NCI-H128 (cell line): ENCODE measurements at regions not wholly inside any gene's neighbourhood (a gene's known extent, or its start where the extent isn't known, plus 50 kb on each side); places are given as distances from the start of the nearest gene placed in this dataset.

Source experiments
- DNase-seq: peaks from one replicate; lab custom pipeline; 2025; ENCODE audit not compliant: unreplicated experiment; lab: John Stamatoyannopoulos, UW

- DNase-seq = no peak
Observed at GRCh38 chr9:18067548-18068120, 406.3 kb upstream of the ADAMTSL1 start.

DNA sequence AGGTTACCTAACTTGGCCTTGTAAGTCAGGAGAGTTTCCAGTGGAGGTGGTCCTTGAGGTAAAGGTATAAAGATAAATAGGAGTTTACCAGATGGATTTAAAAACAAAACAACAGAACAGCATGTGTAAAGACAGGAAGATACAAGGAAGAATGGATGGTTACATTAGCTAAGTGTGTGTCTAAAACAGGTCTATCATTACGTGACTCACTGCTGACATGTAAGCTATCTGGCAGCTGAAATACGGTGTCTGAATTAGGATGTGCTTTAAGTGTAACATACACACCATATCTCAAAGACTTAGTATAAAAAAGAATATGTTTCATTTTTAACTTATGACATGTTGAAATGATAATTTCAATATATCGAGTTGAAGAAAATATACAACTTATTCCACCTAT lies 405.1 kb upstream of the ADAMTSL1 start:
- no peak for DNase-seq

- DNase-seq = no peak
Observed at GRCh38 chr9:18071651-18072060, 402.3 kb upstream of the ADAMTSL1 start.

DNA sequence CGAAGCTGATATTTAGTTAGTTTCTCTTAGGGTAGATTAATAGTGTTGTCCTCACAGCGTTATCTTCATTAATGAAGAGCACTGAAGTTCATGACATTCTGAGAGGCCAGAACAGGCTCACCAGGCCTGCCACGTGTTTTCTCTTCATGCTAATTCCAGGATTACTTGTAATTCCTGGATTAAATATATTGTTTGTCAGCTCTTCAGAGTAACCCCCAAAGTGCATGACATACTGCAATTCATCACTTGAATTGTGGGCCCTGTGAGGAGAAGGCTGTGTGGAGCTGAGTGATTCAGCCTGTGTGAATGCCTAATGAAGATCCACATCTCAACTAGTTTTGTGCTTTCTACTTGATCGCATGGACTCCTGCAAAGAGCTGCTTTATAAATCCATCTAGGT lies 401.0 kb upstream of the ADAMTSL1 start:
- DNase-seq = no peak

DNA sequence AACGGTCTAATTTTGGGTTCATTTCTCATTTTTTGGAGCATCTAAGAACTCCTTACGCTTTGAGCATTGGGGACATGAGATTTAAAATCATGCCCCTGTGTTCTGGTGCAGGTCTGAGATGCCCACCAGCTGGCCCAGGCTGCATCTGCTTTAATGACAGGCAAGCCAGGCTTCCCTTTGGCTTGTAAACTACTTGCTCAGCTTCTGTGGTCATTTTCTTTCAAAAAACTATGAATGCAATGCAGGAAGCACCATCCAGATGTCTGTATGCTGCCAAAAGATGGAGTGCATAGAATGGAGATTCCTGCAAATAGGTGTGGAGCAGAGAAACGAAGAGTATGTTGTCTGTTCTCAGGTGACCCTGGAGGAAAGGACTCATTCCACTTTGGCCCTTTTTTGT lies 399.9 kb upstream of the ADAMTSL1 start:
- DNase-seq = no peak

GRCh38 chr9:18075253-18075952 lies 398.6 kb upstream of the ADAMTSL1 start:
- no peak for DNase-seq

- DNase-seq = no peak
Observed at GRCh38 chr9:18077941-18078678, 395.8 kb upstream of the ADAMTSL1 start.

- no peak for DNase-seq
Observed at GRCh38 chr9:18092138-18092537, 381.8 kb upstream of the ADAMTSL1 start.

DNA sequence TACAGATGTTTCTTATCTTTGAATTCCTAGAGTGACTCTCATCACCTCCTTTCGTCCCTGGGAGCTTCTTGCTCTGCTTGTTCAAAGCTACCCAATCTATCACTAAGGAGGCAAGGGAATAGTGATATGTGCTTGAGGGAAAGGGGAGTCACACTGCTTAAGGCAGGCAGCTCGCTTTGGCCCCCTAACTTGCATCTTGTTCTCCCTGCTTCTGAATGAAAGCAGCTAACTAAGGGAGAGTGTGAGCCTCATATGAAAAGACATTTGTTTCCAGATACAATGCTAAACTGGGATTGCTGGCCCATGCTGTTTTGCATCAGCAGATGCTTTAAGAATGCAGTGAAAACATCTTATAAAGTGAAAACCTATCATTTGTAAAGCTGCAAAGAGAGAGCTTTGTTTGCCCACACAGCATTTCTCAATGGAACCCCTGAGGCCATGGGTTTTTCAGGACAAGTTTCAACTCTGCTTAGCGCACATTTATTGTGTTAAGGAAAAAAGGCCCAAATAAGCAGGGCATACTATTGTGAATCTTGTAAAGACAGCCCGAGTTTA lies 367.9 kb upstream of the ADAMTSL1 start:
- DNase-seq = no peak

- DNase-seq = no peak
Observed at GRCh38 chr9:18109675-18110074, 364.3 kb upstream of the ADAMTSL1 start.

GRCh38 chr9:18111146-18111545 lies 362.8 kb upstream of the ADAMTSL1 start:
- no peak for DNase-seq

DNA sequence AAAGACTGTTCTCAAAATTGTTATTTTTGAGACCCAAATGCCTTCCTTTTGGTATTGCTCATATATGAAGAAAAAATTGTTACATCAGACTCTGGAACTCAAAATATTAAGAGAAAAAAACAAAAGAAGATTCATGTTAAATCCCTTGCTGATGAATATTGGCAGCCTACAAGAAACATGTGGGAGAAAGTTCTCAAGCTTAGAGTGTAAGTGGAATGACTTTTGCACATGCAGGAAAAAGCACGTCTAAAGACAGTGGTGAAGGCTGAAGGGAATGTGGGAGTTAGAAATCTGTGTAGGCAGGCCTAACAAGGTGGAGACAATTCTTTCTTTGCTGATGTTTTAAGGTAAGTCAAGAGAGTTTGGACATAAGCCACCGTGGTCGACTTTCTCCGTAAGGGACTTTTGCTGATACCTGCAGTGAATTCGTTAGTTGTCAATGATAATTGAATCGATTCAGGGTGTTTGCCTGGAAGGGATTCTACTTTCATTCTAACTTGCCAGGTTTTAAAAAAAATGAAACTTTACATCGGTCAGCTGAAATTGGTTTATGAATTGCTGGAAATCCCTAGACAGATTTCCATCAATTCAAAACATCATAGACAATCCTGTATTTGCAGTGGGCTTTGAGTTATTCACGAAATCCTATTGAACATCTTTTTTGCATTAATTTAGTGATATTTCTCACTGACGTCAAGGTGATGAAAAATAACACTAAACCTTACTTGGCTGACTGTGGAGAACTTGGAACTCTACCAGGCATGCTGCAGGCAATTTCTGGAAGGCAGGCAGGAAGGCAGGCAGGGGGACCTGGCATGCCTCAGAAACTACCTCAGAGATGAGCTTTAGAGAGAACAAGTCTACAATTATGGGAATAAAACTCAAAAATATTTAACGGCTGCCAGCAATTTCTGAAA lies 359.1 kb upstream of the ADAMTSL1 start:
- no peak for DNase-seq

- DNase-seq = no peak
Observed at GRCh38 chr9:18118268-18118667, 355.7 kb upstream of the ADAMTSL1 start.

- DNase-seq = no peak
Observed at GRCh38 chr9:18122171-18122570, 351.8 kb upstream of the ADAMTSL1 start.

DNA sequence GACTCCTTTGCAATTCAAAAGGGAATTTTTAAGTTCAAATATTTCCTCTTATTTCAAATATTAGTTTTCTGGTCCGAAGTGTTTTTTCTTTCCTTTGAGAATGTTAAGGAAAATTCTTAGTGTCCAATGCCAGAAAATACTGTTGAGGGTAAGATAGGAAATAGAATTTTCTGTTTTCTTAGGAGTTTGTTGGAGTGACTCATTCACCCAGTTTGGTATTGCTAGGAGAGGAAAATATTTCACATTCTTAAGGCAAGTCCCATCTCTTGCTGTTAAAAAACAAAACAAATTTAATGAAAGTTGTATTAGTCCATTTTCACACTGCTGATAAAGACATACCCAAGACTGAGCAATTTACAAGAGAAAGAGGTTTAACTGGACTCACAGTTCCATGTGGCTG lies 349.2 kb upstream of the ADAMTSL1 start:
- no peak for DNase-seq

GRCh38 chr9:18126831-18127498 lies 347.0 kb upstream of the ADAMTSL1 start:
- DNase-seq = no peak

GRCh38 chr9:18127499-18127875 lies 346.5 kb upstream of the ADAMTSL1 start:
- no peak for DNase-seq

DNA sequence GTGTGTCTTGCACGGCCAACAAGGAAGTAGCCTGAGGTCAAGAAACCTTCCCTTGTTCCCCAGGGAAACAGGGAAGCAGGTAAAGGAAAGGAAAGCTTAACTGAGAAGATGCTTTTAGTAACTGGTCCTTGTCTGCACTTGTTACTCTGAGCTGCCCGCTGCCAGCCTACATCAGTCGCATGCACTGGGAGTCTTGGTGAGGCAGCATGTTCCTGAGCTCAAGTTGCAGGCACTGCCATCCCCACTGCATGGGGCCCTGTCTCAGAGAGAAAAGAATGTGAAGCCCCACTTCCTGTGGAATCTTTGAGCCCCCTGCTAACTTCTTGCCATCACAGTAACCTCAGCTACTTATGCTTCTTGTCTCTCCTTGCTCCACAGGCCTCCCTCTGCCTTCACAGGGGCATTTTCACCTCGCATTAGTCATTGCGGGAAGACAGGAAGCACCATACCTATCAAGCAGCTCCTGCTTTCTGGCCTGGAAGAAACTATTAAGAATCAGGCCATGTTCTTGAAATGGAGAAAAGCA lies 344.1 kb upstream of the ADAMTSL1 start:
- DNase-seq = no peak

DNA sequence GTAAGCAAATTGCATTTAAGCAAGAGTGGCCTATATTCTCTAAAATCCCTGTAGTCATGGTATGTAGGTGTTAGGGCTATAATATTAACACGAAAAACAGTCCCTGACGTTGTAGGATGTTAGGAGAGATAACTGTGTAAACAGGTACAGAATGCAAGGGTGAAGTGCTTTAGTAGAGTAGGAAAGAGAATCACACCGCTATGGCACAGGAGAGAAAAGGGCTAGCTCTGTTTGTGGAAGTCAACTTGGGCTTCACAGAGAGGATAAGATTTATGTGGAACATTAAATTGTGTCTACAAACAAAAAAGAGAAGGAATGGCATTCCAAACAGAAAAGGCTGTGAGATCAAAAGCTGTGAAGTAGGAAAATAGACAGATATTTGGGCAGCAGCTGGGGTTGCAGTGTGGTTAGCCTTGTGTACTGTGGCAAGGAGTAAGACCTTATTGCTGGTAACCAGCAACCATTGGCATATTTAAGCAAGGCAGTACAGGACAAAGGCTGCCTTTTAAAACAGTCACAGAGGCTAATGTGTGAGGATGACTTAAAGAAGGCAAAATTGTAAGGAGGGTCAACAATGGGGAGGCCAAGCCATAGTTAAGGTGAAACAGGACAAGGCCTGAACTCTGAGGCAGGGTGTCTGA lies 337.5 kb upstream of the ADAMTSL1 start:
- DNase-seq = no peak

GRCh38 chr9:18137815-18138214 lies 336.1 kb upstream of the ADAMTSL1 start:
- no peak for DNase-seq
